ENCODE measurements at regions not wholly inside any gene's neighbourhood (a gene's known extent, or its start where the extent isn't known, plus 50 kb on each side); places are given as distances from the start of the nearest gene placed in this dataset.
"Not testable (repeated sequence)": the region's sequence is repeated elsewhere in the genome, so short reads cannot be mapped to it uniquely, and the experiment has no call there.

DNA sequence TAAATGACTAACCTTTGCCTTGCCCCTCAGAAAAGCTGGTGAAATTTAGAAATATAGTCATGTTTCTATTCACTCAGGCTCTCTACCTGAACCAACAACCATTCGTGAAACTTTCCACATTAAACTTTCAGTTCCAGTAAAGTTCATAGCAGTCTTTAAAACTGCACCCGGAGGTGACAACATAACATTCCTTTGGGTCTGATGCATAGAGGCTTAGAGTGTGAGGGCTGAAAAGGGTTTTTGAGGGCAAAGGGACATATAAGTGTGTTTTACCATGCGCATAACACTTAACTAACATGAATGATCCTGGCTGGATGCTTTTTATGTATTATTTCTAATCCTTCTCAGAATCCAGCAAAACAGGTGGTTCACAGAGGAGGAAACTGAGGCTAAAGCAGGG lies 471.7 kb upstream of the MCTP2 start:
- no peak for DNase-seq
- no peak overlapping the region for H3K27ac ChIP-seq (ENCODE audit: low read length)
- H3K27me3 ChIP-seq (ENCODE audit: control insufficient read depth, insufficient read depth, low read length), result no peaks in the 10 kb centered on the region
- WGBS (ENCODE audit: insufficient coverage, low lambda C conversion rate), result no CpG with 5 or more reads among the region's 3 CpGs
- H3K36me3 ChIP-seq (ENCODE audit: control insufficient read depth, insufficient read depth, low read length), result no peaks in the 10 kb centered on the region
- H3K9me3 ChIP-seq (ENCODE audit: control insufficient read depth, low read depth, low read length), result no peaks in the 10 kb centered on the region
- H3K4me3 ChIP-seq (ENCODE audit: low read length), result no peak overlapping the region
- no peaks in the 10 kb centered on the region for H3K4me1 ChIP-seq (ENCODE audit: control insufficient read depth, insufficient read depth, low read length)

DNA sequence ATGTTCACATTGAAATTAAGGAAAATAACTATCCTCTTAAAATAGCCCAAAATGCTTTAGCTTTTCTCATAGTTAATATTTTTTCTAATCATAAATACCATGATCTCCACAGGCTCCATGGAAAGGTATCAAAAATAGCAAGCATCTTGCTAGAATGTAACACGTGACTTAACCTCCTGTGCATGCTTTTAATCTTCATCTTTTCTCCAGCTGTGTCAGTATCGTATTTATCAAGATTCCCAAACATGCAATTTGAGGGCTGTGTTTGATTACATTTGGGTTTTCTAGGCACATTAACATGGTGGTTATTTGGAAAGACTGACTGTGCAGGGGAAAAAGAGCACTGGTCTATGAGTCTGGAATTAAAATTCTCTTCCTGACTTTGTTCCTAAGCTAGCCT lies 472.5 kb upstream of the MCTP2 start:
- DNase-seq, result no peak
- H3K27me3 ChIP-seq (ENCODE audit: control insufficient read depth, insufficient read depth, low read length), result no peaks in the 10 kb centered on the region
- H3K9me3 ChIP-seq (ENCODE audit: control insufficient read depth, low read depth, low read length), result no peaks in the 10 kb centered on the region
- no peaks in the 10 kb centered on the region for H3K4me1 ChIP-seq (ENCODE audit: control insufficient read depth, insufficient read depth, low read length)
- no CpG with 5 or more reads among the region's 2 CpGs for WGBS (ENCODE audit: insufficient coverage, low lambda C conversion rate)
- H3K4me3 ChIP-seq (ENCODE audit: low read length), result no peak overlapping the region
- H3K27ac ChIP-seq (ENCODE audit: low read length), result no peak overlapping the region
- H3K36me3 ChIP-seq (ENCODE audit: control insufficient read depth, insufficient read depth, low read length), result no peaks in the 10 kb centered on the region

GRCh38 chr15:93748710-93749109 lies 482.7 kb upstream of the MCTP2 start:
- H3K9me3 ChIP-seq (ENCODE audit: control insufficient read depth, low read depth, low read length), result no peaks in the 10 kb centered on the region
- H3K27me3 ChIP-seq (ENCODE audit: control insufficient read depth, insufficient read depth, low read length), result no peaks in the 10 kb centered on the region
- no peaks in the 10 kb centered on the region for H3K4me1 ChIP-seq (ENCODE audit: control insufficient read depth, insufficient read depth, low read length)
- H3K4me3 ChIP-seq (ENCODE audit: low read length), result no peak overlapping the region
- no peak overlapping the region for H3K27ac ChIP-seq (ENCODE audit: low read length)
- no peak for DNase-seq
- no peaks in the 10 kb centered on the region for H3K36me3 ChIP-seq (ENCODE audit: control insufficient read depth, insufficient read depth, low read length)

DNA sequence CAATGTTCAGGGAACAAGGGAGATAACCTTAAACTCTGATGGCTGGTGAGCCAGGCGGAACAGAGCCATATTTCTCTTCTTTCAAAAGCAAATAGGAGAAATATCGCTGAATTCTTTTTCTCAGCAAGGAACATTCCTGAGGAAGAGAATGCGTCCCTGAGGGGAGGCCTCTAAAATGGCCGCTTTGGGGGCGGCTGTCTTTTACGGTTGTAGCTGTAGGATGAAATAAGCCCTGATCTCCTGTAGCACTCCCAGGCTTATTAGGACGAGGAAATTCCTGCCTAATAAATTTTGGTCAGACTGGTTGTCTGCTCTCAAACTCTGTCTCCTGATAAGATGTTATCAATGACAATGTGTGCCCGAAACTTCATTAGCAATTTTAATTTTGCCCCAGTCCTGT lies 496.4 kb upstream of the MCTP2 start:
- H3K27ac ChIP-seq (ENCODE audit: low read length); DNase-seq; H3K9me3 ChIP-seq (ENCODE audit: control insufficient read depth, low read depth, low read length); H3K36me3 ChIP-seq (ENCODE audit: control insufficient read depth, insufficient read depth, low read length); H3K4me1 ChIP-seq (ENCODE audit: control insufficient read depth, insufficient read depth, low read length); H3K4me3 ChIP-seq (ENCODE audit: low read length); H3K27me3 ChIP-seq (ENCODE audit: control insufficient read depth, insufficient read depth, low read length): not testable (repeated sequence)
- WGBS (ENCODE audit: insufficient coverage, low lambda C conversion rate), result no CpG with 5 or more reads among the region's 8 CpGs

GRCh38 chr15:93730724-93731123 lies 500.6 kb upstream of the MCTP2 start:
- Histone ChIP-seq H3K36me3 (ENCODE audit: control insufficient read depth, insufficient read depth, low read length) (no peaks in the 10 kb centered on the region), H3K4me3 (ENCODE audit: low read length) (no peak overlapping the region), H3K27me3 (ENCODE audit: control insufficient read depth, insufficient read depth, low read length) (no peaks in the 10 kb centered on the region), H3K27ac (ENCODE audit: low read length) (no peak overlapping the region), H3K4me1 (ENCODE audit: control insufficient read depth, insufficient read depth, low read length) (no peaks in the 10 kb centered on the region), H3K9me3 (ENCODE audit: control insufficient read depth, low read depth, low read length) (no peaks in the 10 kb centered on the region)
- no CpG with 5 or more reads among the region's 11 CpGs for WGBS (ENCODE audit: insufficient coverage, low lambda C conversion rate)
- DNase-seq, result no peak

- no peaks in the 10 kb centered on the region for H3K9me3 ChIP-seq (ENCODE audit: control insufficient read depth, low read depth, low read length)
- H3K4me3 ChIP-seq (ENCODE audit: low read length), result no peak overlapping the region
- no peak overlapping the region for H3K27ac ChIP-seq (ENCODE audit: low read length)
- no peaks in the 10 kb centered on the region for H3K4me1 ChIP-seq (ENCODE audit: control insufficient read depth, insufficient read depth, low read length)
- no peaks in the 10 kb centered on the region for H3K36me3 ChIP-seq (ENCODE audit: control insufficient read depth, insufficient read depth, low read length)
- H3K27me3 ChIP-seq (ENCODE audit: control insufficient read depth, insufficient read depth, low read length), result no peaks in the 10 kb centered on the region
- no peak for DNase-seq
These were observed 509.2 kb upstream of the MCTP2 start for GRCh38 chr15:93722165-93722564.

GRCh38 chr15:93720607-93721006 lies 510.8 kb upstream of the MCTP2 start:
- no peaks in the 10 kb centered on the region for H3K4me1 ChIP-seq (ENCODE audit: control insufficient read depth, insufficient read depth, low read length)
- no CpG with 5 or more reads among the region's 3 CpGs for WGBS (ENCODE audit: insufficient coverage, low lambda C conversion rate)
- H3K27me3 ChIP-seq (ENCODE audit: control insufficient read depth, insufficient read depth, low read length), result no peaks in the 10 kb centered on the region
- no peak for DNase-seq
- no peaks in the 10 kb centered on the region for H3K36me3 ChIP-seq (ENCODE audit: control insufficient read depth, insufficient read depth, low read length)
- no peaks in the 10 kb centered on the region for H3K9me3 ChIP-seq (ENCODE audit: control insufficient read depth, low read depth, low read length)
- no peak overlapping the region for H3K27ac ChIP-seq (ENCODE audit: low read length)
- H3K4me3 ChIP-seq (ENCODE audit: low read length), result no peak overlapping the region

DNA sequence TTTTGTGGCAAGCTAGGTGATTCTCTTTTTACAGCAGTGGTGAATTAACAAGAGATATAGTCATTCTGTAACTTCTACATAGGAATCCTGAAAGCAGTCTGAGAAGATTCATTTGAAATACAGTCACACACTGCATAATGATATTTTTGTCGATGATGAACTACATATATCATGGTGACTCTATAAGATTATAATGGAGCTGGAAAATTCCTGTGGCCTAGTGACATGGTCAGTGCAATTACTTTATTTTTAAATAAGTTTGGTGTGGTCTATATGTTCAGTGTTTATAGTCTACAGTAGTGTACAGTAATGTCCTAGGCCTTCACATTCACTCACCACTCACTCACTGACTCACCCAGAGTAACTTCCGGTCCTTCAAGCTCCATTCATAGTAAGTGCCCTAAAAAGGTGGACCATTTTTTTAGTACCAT lies 511.4 kb upstream of the MCTP2 start:
- Histone ChIP-seq H3K9me3 (ENCODE audit: control insufficient read depth, low read depth, low read length) (no peaks in the 10 kb centered on the region), H3K4me3 (ENCODE audit: low read length) (no peak overlapping the region), H3K4me1 (ENCODE audit: control insufficient read depth, insufficient read depth, low read length) (no peaks in the 10 kb centered on the region), H3K27ac (ENCODE audit: low read length) (no peak overlapping the region), H3K36me3 (ENCODE audit: control insufficient read depth, insufficient read depth, low read length) (no peaks in the 10 kb centered on the region), H3K27me3 (ENCODE audit: control insufficient read depth, insufficient read depth, low read length) (no peaks in the 10 kb centered on the region)
- 100% methylated on average over 1 of the region's 2 CpGs for WGBS (ENCODE audit: insufficient coverage, low lambda C conversion rate)
- DNase-seq, result no peak

- H3K27me3 ChIP-seq (ENCODE audit: control insufficient read depth, insufficient read depth, low read length), result no peaks in the 10 kb centered on the region
- no CpG with 5 or more reads among the region's 5 CpGs for WGBS (ENCODE audit: insufficient coverage, low lambda C conversion rate)
- H3K36me3 ChIP-seq (ENCODE audit: control insufficient read depth, insufficient read depth, low read length), result no peaks in the 10 kb centered on the region
- H3K4me3 ChIP-seq (ENCODE audit: low read length), result no peak overlapping the region
- H3K4me1 ChIP-seq (ENCODE audit: control insufficient read depth, insufficient read depth, low read length), result no peaks in the 10 kb centered on the region
- DNase-seq, result no peak
- no peaks in the 10 kb centered on the region for H3K9me3 ChIP-seq (ENCODE audit: control insufficient read depth, low read depth, low read length)
- H3K27ac ChIP-seq (ENCODE audit: low read length), result no peak overlapping the region
These were observed 514.6 kb upstream of the MCTP2 start for GRCh38 chr15:93716615-93717231.

GRCh38 chr15:93709708-93710107 lies 521.7 kb upstream of the MCTP2 start:
- Histone ChIP-seq H3K9me3 (ENCODE audit: control insufficient read depth, low read depth, low read length) (no peaks in the 10 kb centered on the region), H3K27me3 (ENCODE audit: control insufficient read depth, insufficient read depth, low read length) (no peaks in the 10 kb centered on the region), H3K27ac (ENCODE audit: low read length) (no peak overlapping the region), H3K36me3 (ENCODE audit: control insufficient read depth, insufficient read depth, low read length) (no peaks in the 10 kb centered on the region), H3K4me1 (ENCODE audit: control insufficient read depth, insufficient read depth, low read length) (no peaks in the 10 kb centered on the region), H3K4me3 (ENCODE audit: low read length) (no peak overlapping the region)
- WGBS (ENCODE audit: insufficient coverage, low lambda C conversion rate), result 100% methylated on average over 1 of the region's 1 CpG
- DNase-seq, result no peak

GRCh38 chr15:93708724-93709445 lies 522.5 kb upstream of the MCTP2 start:
- H3K36me3 ChIP-seq (ENCODE audit: control insufficient read depth, insufficient read depth, low read length), result no peaks in the 10 kb centered on the region
- no peaks in the 10 kb centered on the region for H3K27me3 ChIP-seq (ENCODE audit: control insufficient read depth, insufficient read depth, low read length)
- DNase-seq, result no peak
- 86% methylated on average over 1 of the region's 6 CpGs for WGBS (ENCODE audit: insufficient coverage, low lambda C conversion rate)
- no peak overlapping the region for H3K27ac ChIP-seq (ENCODE audit: low read length)
- no peak overlapping the region for H3K4me3 ChIP-seq (ENCODE audit: low read length)
- H3K4me1 ChIP-seq (ENCODE audit: control insufficient read depth, insufficient read depth, low read length), result no peaks in the 10 kb centered on the region
- H3K9me3 ChIP-seq (ENCODE audit: control insufficient read depth, low read depth, low read length), result no peaks in the 10 kb centered on the region
